Uterus (tissue), 3 donors: ENCODE measurements at regions not wholly inside any gene's neighbourhood (a gene's known extent, or its start where the extent isn't known, plus 50 kb on each side); places are given as distances from the start of the nearest gene placed in this dataset.

ENCODE experiments used
- DNase-seq, 2 donors: peaks; one replicate each; pipeline ENCODE4 v3.0.0-alpha.2; 2019 to 2020
- H3K27ac ChIP-seq, 2 donors: fragments of 200-600 bp; sonication (generic); 1 replicate in 1 of 2; 2 replicates in 1 of 2; pipeline ENCODE4 v1.5.1; 2016 to 2018
- H3K27me3 ChIP-seq, 2 donors: fragments of 200-600 bp; sonication (generic); one replicate each; pipeline ENCODE4 v1.5.1; 2018 to 2019; ENCODE audit warnings: control low read depth in 1 of 2
- H3K36me3 ChIP-seq, 2 donors: fragments of 200-600 bp; sonication (generic); one replicate each; pipeline ENCODE4 v1.5.1; 2019; ENCODE audit warnings: control low read depth in 1 of 2
- H3K4me1 ChIP-seq, 2 donors: fragments of 200-600 bp; sonication (generic); one replicate each; pipeline ENCODE4 v1.5.1; 2018 to 2019; ENCODE audit warnings: control low read depth in 1 of 2
- H3K4me3 ChIP-seq, 2 donors: fragments of 200-600 bp; sonication (generic); 1 replicate in 1 of 2; 2 replicates in 1 of 2; pipeline ENCODE4 v1.5.1; 2018 to 2019; ENCODE audit warnings: mild to moderate bottlenecking in 1 of 2
- H3K9me3 ChIP-seq, 2 donors: fragments of 200-600 bp; sonication (generic); one replicate each; pipeline ENCODE4 v1.5.1; 2019; ENCODE audit warnings: control low read depth in 1 of 2
- CTCF ChIP-seq, 4 experiments: fragments of 200-600 bp in 2 of 4; fragments of 450-650 bp in 2 of 4; sonication (generic) in 2 of 4; IDR thresholded peaks; one replicate each; pipeline ENCODE4 v1.5.1; 2016 to 2019; ENCODE audit warnings: antibody characterized with exemption in 4 of 4, mild to moderate bottlenecking in 2 of 4, moderate library complexity in 1 of 4
- POLR2A ChIP-seq, 2 donors: fragments of 450-650 bp; IDR thresholded peaks; one replicate each; pipeline ENCODE4 v1.6.1; 2016; ENCODE audit warnings: antibody characterized with exemption in 2 of 2, mild to moderate bottlenecking in 1 of 2, moderate library complexity in 1 of 2
- intact Hi-C: fragments of 100-400 bp; cut with DNase I; formaldehyde crosslinking; loops from one replicate; pipeline ENCODE4 v1.15.1; 2023; ENCODE audit warnings: low total_unique reads
- donor health status: DM: yes; HTN: yes; CAD: no.

- H3K27ac ChIP-seq, result no peak overlapping the region
- no peak for DNase-seq
- H3K36me3 ChIP-seq, result no peaks in the 10 kb centered on the region
- no peaks in the 10 kb centered on the region for H3K9me3 ChIP-seq
- H3K4me1 ChIP-seq, result no peaks in the 10 kb centered on the region
- no peak overlapping the region for H3K4me3 ChIP-seq
- intact Hi-C loops, result no loop called here
- no peak for TF ChIP-seq CTCF (IDR thresholded peaks at IDR 0.05)
- no peak for TF ChIP-seq POLR2A (IDR thresholded peaks at IDR 0.05)
- no peaks in the 10 kb centered on the region for H3K27me3 ChIP-seq
Measured at GRCh38 chr7:421136-421991, 98.3 kb downstream of the PDGFA start.

GRCh38 chr7:422191-422885, 97.3 kb downstream of the PDGFA start:
- no peak overlapping the region for H3K4me3 ChIP-seq
- H3K4me1 ChIP-seq, result no peaks in the 10 kb centered on the region
- H3K9me3 ChIP-seq, result no peaks in the 10 kb centered on the region
- no peak for DNase-seq
- H3K27me3 ChIP-seq, result no peaks in the 10 kb centered on the region
- intact Hi-C loops, result no loop called here
- TF ChIP-seq CTCF (IDR thresholded peaks at IDR 0.05) (no peak), POLR2A (IDR thresholded peaks at IDR 0.05) (no peak)
- H3K36me3 ChIP-seq, result no peaks in the 10 kb centered on the region
- no peak overlapping the region for H3K27ac ChIP-seq

- H3K4me3 ChIP-seq, result no peak overlapping the region
- no peaks in the 10 kb centered on the region for H3K9me3 ChIP-seq
- intact Hi-C loops, result no loop called here
- no peaks in the 10 kb centered on the region for H3K36me3 ChIP-seq
- no peaks in the 10 kb centered on the region for H3K27me3 ChIP-seq
- no peak for TF ChIP-seq POLR2A (IDR thresholded peaks at IDR 0.05)
- TF ChIP-seq CTCF (IDR thresholded peaks at IDR 0.05), result no peak
- H3K27ac ChIP-seq, result no peak overlapping the region
- no peak for DNase-seq
- no peaks in the 10 kb centered on the region for H3K4me1 ChIP-seq
Measured at GRCh38 chr7:422886-423225, 96.8 kb downstream of the PDGFA start.

- intact Hi-C loops, result no loop called here
- Histone ChIP-seq H3K9me3 (no peaks in the 10 kb centered on the region), H3K4me1 (no peaks in the 10 kb centered on the region), H3K4me3 (no peak overlapping the region), H3K27ac (no peak overlapping the region), H3K27me3 (no peaks in the 10 kb centered on the region), H3K36me3 (no peaks in the 10 kb centered on the region)
- DNase-seq, result no peak
- TF ChIP-seq POLR2A (IDR thresholded peaks at IDR 0.05), result no peak
- TF ChIP-seq CTCF (IDR thresholded peaks at IDR 0.05), result no peak
Measured at GRCh38 chr7:423312-424260, 96.1 kb downstream of the PDGFA start.
